ENCODE measurements at regions not wholly inside any gene's neighbourhood (a gene's known extent, or its start where the extent isn't known, plus 50 kb on each side); places are given as distances from the start of the nearest gene placed in this dataset.

DNA sequence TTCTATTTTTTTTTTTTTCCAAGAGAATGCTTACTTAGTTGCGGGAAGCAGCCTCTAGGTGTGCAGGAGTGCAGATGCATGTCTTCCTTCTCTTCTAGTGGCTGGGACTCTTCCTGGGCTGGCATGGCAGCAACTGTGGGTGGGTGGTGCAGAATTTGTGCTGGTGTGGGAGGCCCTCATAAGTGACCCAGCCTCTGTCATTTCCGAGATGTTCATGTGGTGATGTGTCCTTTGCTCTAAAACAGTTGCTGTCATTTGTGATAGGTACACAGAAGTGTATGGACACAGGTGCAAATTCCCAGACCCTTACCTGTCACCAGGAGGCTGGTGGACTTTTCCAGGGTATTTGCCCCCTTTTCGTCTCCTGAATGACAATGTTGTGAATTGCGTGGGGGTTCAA lies 367.7 kb downstream of the KCNRG start:
- WGBS, 2 donors, result 75 to 83% methylated on average over 4 of the region's 4 CpGs
- ATAC-seq (ENCODE audit: low FRiP score in 2 of 2), result no peak

DNA sequence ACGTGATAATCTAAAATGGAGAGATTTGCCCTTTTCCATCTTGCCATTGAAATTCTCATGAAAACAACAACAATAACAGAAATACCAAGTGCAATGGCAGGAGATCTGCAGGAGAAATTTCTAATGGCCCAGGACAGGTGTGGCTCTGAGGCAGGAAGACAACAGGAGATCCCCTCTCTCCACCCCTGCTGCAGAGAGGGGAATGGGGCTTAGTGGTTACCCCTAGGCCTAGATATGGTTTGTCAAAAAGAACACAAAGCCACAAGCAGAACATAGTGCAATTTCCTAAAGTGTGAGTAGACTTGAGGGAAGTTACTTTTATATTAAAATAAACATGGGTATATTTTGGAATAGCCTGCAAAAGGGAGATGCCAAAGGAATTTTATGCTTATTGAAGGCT lies 369.5 kb downstream of the KCNRG start:
- 91 to 100% methylated on average over 1 of the region's 1 CpG for WGBS, 2 donors
- DNase-seq (no peak), ATAC-seq (ENCODE audit: low FRiP score in 2 of 2) (no peak)
- no peaks in the 10 kb centered on the region for H3K36me3 ChIP-seq
- H3K27ac ChIP-seq, result no peak overlapping the region
- no peaks in the 10 kb centered on the region for H3K27me3 ChIP-seq
- peaks cover 1 to 13% (median 12%) of the 10 kb centered on the region in 4 donors for H3K4me1 ChIP-seq
- H3K4me3 ChIP-seq, result no peak overlapping the region
- TF ChIP-seq, protein P1, sequence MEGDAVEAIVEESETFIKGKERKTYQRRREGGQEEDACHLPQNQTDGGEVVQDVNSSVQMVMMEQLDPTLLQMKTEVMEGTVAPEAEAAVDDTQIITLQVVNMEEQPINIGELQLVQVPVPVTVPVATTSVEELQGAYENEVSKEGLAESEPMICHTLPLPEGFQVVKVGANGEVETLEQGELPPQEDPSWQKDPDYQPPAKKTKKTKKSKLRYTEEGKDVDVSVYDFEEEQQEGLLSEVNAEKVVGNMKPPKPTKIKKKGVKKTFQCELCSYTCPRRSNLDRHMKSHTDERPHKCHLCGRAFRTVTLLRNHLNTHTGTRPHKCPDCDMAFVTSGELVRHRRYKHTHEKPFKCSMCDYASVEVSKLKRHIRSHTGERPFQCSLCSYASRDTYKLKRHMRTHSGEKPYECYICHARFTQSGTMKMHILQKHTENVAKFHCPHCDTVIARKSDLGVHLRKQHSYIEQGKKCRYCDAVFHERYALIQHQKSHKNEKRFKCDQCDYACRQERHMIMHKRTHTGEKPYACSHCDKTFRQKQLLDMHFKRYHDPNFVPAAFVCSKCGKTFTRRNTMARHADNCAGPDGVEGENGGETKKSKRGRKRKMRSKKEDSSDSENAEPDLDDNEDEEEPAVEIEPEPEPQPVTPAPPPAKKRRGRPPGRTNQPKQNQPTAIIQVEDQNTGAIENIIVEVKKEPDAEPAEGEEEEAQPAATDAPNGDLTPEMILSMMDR (IDR thresholded peaks at IDR 0.05), result no peak
- TF ChIP-seq POLR2AphosphoS5 (IDR thresholded peaks at IDR 0.05), result no peak
- TF ChIP-seq POLR2A (IDR thresholded peaks at IDR 0.05), result no peak
- no peak for TF ChIP-seq EP300 (IDR thresholded peaks at IDR 0.05)
- H3K9me3 ChIP-seq, result peaks cover 0 to 11% (median 4%) of the 10 kb centered on the region in 4 donors

More for the DNA sequence above, 367.7 kb downstream of the KCNRG start:
- H3K4me1 ChIP-seq, result peaks cover 0 to 10% (median 6%) of the 10 kb centered on the region in 4 donors
- H3K4me3 ChIP-seq, result no peak overlapping the region
- H3K9me3 ChIP-seq, result peaks cover 0 to 11% (median 4%) of the 10 kb centered on the region in 4 donors
- no peaks in the 10 kb centered on the region for H3K27me3 ChIP-seq
- H3K36me3 ChIP-seq, result no peaks in the 10 kb centered on the region
- no peak overlapping the region for H3K27ac ChIP-seq
- DNase-seq, result no peak
- TF ChIP-seq POLR2A (IDR thresholded peaks at IDR 0.05) (no peak), POLR2AphosphoS5 (IDR thresholded peaks at IDR 0.05) (no peak), EP300 (IDR thresholded peaks at IDR 0.05) (no peak)
- TF ChIP-seq, protein P1 (IDR thresholded peaks at IDR 0.05), result no peak

DNA sequence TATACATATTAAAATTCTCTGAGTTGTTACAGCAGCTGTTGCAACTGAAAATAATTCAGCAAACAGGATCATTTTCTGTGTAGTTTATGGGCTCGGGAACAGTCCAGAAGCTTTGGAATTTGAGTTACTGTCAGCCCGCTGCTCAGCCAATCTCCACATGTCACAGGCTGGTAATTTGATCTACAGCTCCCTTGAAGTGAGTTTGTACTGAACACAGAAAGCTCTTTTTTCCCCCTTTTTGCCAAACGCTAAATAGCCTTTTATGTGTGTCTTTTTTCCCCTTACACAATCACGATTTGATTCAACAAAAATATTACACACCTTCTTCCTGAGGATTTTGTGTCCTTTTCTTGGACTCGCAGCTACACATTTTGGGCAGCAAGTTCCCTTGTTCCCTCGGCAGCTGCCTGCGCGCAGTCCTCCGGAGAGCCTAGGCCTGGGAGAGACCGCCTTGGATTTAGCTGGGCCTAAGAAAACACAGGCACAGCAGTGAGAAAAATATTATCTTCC lies 371.4 kb downstream of the KCNRG start:
- Histone ChIP-seq H3K4me1 (peaks cover 4 to 17% (median 13%) of the 10 kb centered on the region in 4 donors), H3K9me3 (peaks cover 0 to under 1% (median 0%) of the 10 kb centered on the region in 4 donors), H3K27ac (peak overlapping the region; percentile 41 to 70 (median 57)), H3K27me3 (no peaks in the 10 kb centered on the region), H3K36me3 (no peaks in the 10 kb centered on the region), H3K4me3 (peak overlapping the region in 3 of 4 donors; percentile 14 to 24 (median 19))
- TF ChIP-seq POLR2A (IDR thresholded peaks at IDR 0.05) (no peak), EP300 (IDR thresholded peaks at IDR 0.05) (no peak), POLR2AphosphoS5 (IDR thresholded peaks at IDR 0.05) (no peak)
- TF ChIP-seq, protein P1 (IDR thresholded peaks at IDR 0.05), result no peak
- DNase-seq (peak in 1 of 2 donors; percentile 34), ATAC-seq (ENCODE audit: low FRiP score in 2 of 2) (peak; percentile 59 to 69)
- WGBS, 2 donors, result 54 to 65% methylated on average over 10 of the region's 10 CpGs

DNA sequence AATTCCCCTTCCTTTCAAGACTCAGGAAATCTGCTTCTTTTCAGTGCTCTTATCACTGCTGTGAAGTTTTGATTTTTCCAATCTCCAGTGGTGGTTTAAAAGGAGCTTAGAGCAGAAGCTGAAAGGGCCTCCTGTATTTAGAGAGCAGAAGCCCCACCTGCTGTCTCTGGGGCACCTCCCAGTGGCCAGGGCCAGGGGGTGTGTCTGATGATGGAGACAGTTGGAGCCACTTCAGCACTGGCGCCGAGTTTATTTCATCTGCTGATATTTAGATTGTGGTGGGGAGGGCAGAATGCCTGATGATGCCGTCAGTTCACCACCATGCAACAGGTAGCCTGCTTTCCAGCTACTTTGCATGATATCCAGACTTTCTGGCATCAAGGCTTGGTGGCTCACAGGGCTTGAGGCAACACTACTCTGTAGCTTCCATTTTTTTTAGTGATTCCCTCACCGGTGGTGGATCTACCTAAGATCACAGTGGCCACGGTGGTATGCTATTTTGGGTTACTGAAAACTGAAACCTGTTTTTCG lies 371.9 kb downstream of the KCNRG start:
- DNase-seq (peak; percentile 21 to 73), ATAC-seq (ENCODE audit: low FRiP score in 2 of 2) (peak; percentile 78 to 85)
- Histone ChIP-seq H3K4me3 (peak overlapping the region in 3 of 4 donors; percentile 14 to 24 (median 19)), H3K27me3 (no peaks in the 10 kb centered on the region), H3K9me3 (no peaks in the 10 kb centered on the region), H3K36me3 (no peaks in the 10 kb centered on the region), H3K4me1 (peaks cover 4 to 17% (median 13%) of the 10 kb centered on the region in 4 donors), H3K27ac (peak overlapping the region; percentile 41 to 70 (median 57))
- TF ChIP-seq POLR2A (IDR thresholded peaks at IDR 0.05) (peak in 1 of 4 donors; percentile 36), POLR2AphosphoS5 (IDR thresholded peaks at IDR 0.05) (no peak), EP300 (IDR thresholded peaks at IDR 0.05) (no peak)
- TF ChIP-seq, protein P1 (IDR thresholded peaks at IDR 0.05), result peak in 3 of 6 experiments; percentile 9 to 21 (median 14)
- 69 to 81% methylated on average over 3 to 5 of the region's 6 CpGs for WGBS, 2 donors
